ENCODE measurements at regions not wholly inside any gene's neighbourhood (a gene's known extent, or its start where the extent isn't known, plus 50 kb on each side); places are given as distances from the start of the nearest gene placed in this dataset.

GRCh38 chr6:88422831-88423230, 256.7 kb upstream of the CNR1 start:
- no peak for TF ChIP-seq CTCF (IDR thresholded peaks at IDR 0.05; ENCODE audit: insufficient read depth, low read depth, low read length)
- TF ChIP-seq EZH2 (IDR thresholded peaks at IDR 0.05; ENCODE audit: insufficient read depth, low read length), result no peak

All from astrocyte (in vitro differentiated cells and primary cell).